GM19025 (cell line): ENCODE measurements at regions not wholly inside any gene's neighbourhood (a gene's known extent, or its start where the extent isn't known, plus 50 kb on each side); places are given as distances from the start of the nearest gene placed in this dataset.

Experiments
- ATAC-seq: cut with Tn5 transposase; IDR thresholded peaks from one replicate; pipeline ENCODE4 v1.9.1; 2021; ENCODE audit warnings: mild to moderate bottlenecking, low read depth, moderate library complexity; ENCODE audit not compliant: unreplicated experiment

- no peak for ATAC-seq
Observed at GRCh38 chr2:8285898-8286297, 396.0 kb upstream of the ID2 start.

- no peak for ATAC-seq
Observed at GRCh38 chr2:8288206-8288605, 393.6 kb upstream of the ID2 start.

- ATAC-seq, result no peak
Observed at GRCh38 chr2:8289111-8289510, 392.7 kb upstream of the ID2 start.

GRCh38 chr2:8290771-8291352 is 391.0 kb upstream of the ID2 start:
- no peak for ATAC-seq

- no peak for ATAC-seq
Observed at GRCh38 chr2:8296306-8296705, 385.6 kb upstream of the ID2 start.

GRCh38 chr2:8297376-8298231 is 384.3 kb upstream of the ID2 start:
- ATAC-seq, result no peak

- ATAC-seq, result no peak
Observed at GRCh38 chr2:8298783-8299182, 383.1 kb upstream of the ID2 start.

GRCh38 chr2:8300216-8300615 is 381.6 kb upstream of the ID2 start:
- ATAC-seq, result no peak

- ATAC-seq, result no peak
Observed at GRCh38 chr2:8300905-8301304, 381.0 kb upstream of the ID2 start.

- ATAC-seq, result peak; percentile 66
Observed at GRCh38 chr2:8303322-8303832, 378.5 kb upstream of the ID2 start.

GRCh38 chr2:8304821-8305766 is 376.8 kb upstream of the ID2 start:
- ATAC-seq, result no peak

GRCh38 chr2:8306530-8307351 is 375.1 kb upstream of the ID2 start:
- no peak for ATAC-seq

GRCh38 chr2:8307606-8308180 is 374.2 kb upstream of the ID2 start:
- ATAC-seq, result no peak

- no peak for ATAC-seq
Observed at GRCh38 chr2:8309131-8309530, 372.7 kb upstream of the ID2 start.

- no peak for ATAC-seq
Observed at GRCh38 chr2:8310557-8311455, 371.1 kb upstream of the ID2 start.

GRCh38 chr2:8312221-8312620 is 369.6 kb upstream of the ID2 start:
- no peak for ATAC-seq

- peak; percentile 79 for ATAC-seq
Observed at GRCh38 chr2:8312861-8313830, 368.7 kb upstream of the ID2 start.

GRCh38 chr2:8314063-8314462 is 367.8 kb upstream of the ID2 start:
- no peak for ATAC-seq
